NCI-H1694 (cell line): ENCODE measurements at regions not wholly inside any gene's neighbourhood (a gene's known extent, or its start where the extent isn't known, plus 50 kb on each side); places are given as distances from the start of the nearest gene placed in this dataset.
"Not testable (repeated sequence)": the region's sequence is repeated elsewhere in the genome, so short reads cannot be mapped to it uniquely, and the experiment has no call there.

Source experiments
- DNase-seq: peaks from one replicate; lab custom pipeline; 2025; lab: John Stamatoyannopoulos, UW

GRCh38 chrX:75673468-75673867 is 111.6 kb downstream of the MAGEE2 start:
- DNase-seq, result no peak

- DNase-seq, result no peak
Measured at GRCh38 chrX:75655627-75656026, 129.4 kb downstream of the MAGEE2 start.

- DNase-seq, result no peak
Measured at GRCh38 chrX:75649829-75650228, 127.0 kb upstream of the ZDHHC15 start.

GRCh38 chrX:75648803-75649588 is 126.2 kb upstream of the ZDHHC15 start:
- DNase-seq, result no peak

- DNase-seq, result no peak
Measured at GRCh38 chrX:75642811-75643361, 120.0 kb upstream of the ZDHHC15 start.

GRCh38 chrX:75638332-75638731 is 115.5 kb upstream of the ZDHHC15 start:
- DNase-seq, result no peak

GRCh38 chrX:75625232-75625631 is 102.4 kb upstream of the ZDHHC15 start:
- no peak for DNase-seq

GRCh38 chrX:75623535-75623934 is 100.7 kb upstream of the ZDHHC15 start:
- no peak for DNase-seq

GRCh38 chrX:75609406-75609805 is 86.6 kb upstream of the ZDHHC15 start:
- DNase-seq, result no peak

- peak; percentile 33 for DNase-seq
Measured at GRCh38 chrX:75603833-75604232, 81.0 kb upstream of the ZDHHC15 start.

GRCh38 chrX:75602022-75602421 is 79.2 kb upstream of the ZDHHC15 start:
- DNase-seq, result not testable (repeated sequence)

- no peak for DNase-seq
Measured at GRCh38 chrX:75596178-75596577, 73.3 kb upstream of the ZDHHC15 start.

- DNase-seq, result not testable (repeated sequence)
Measured at GRCh38 chrX:75593186-75593585, 70.3 kb upstream of the ZDHHC15 start.

- no peak for DNase-seq
Measured at GRCh38 chrX:75582511-75582910, 59.7 kb upstream of the ZDHHC15 start.
